ACC112 (cell line): ENCODE measurements at regions not wholly inside any gene's neighbourhood (a gene's known extent, or its start where the extent isn't known, plus 50 kb on each side); places are given as distances from the start of the nearest gene placed in this dataset.

Experiments used
- H2AFZ ChIP-seq: fragments of 200-600 bp; sonication (generic); one replicate; pipeline ENCODE4 v1.6.0; 2017; ENCODE audit warnings: antibody characterized with exemption, low read length; ENCODE audit not compliant: unreplicated experiment
- H3K27ac ChIP-seq: fragments of 200-600 bp; sonication (generic); 2 replicates; pipeline ENCODE4 v1.5.1; 2014; ENCODE audit warnings: low read depth, mild to moderate bottlenecking, antibody characterized with exemption, low read length, moderate library complexity
- H3K27me3 ChIP-seq: fragments of 200-600 bp; sonication (generic); 2 replicates; pipeline ENCODE4 v1.6.1; 2014; ENCODE audit warnings: mild to moderate bottlenecking, antibody characterized with exemption, low read length, moderate library complexity, mixed read lengths; ENCODE audit not compliant: insufficient read depth
- H3K36me3 ChIP-seq: fragments of 200-600 bp; sonication (generic); 2 replicates; pipeline ENCODE4 v1.6.1; 2016; ENCODE audit warnings: mild to moderate bottlenecking, antibody characterized with exemption, low read length, moderate library complexity, mixed read lengths; ENCODE audit not compliant: insufficient read depth
- H3K4me1 ChIP-seq: fragments of 200-600 bp; sonication (generic); one replicate; pipeline ENCODE4 v1.6.1; 2016; ENCODE audit warnings: low read length, mixed read lengths; ENCODE audit not compliant: insufficient read depth, unreplicated experiment, control insufficient read depth
- H3K4me3 ChIP-seq: fragments of 200-600 bp; sonication (generic); 2 replicates; pipeline ENCODE4 v1.5.1; 2014; ENCODE audit warnings: mild to moderate bottlenecking, low read depth, low read length
- H3K79me2 ChIP-seq: fragments of 200-600 bp; sonication (generic); one replicate; pipeline ENCODE4 v1.6.0; 2016; ENCODE audit warnings: low read length; ENCODE audit not compliant: control insufficient read depth, unreplicated experiment, insufficient read depth

GRCh38 chr4:66855956-66856355 is 689.3 kb downstream of the CENPC start:
- Histone ChIP-seq H3K4me1 (no peaks in the 10 kb centered on the region), H2AFZ (no peak overlapping the region), H3K27me3 (no peaks in the 10 kb centered on the region; the same call in 1 of the 2 replicates), H3K4me3 (no peak overlapping the region), H3K79me2 (no peaks in the 10 kb centered on the region), H3K36me3 (no peaks in the 10 kb centered on the region), H3K27ac (no peak overlapping the region)

GRCh38 chr4:66853845-66854244 is 691.5 kb downstream of the CENPC start:
- no peak overlapping the region for H2AFZ ChIP-seq
- H3K79me2 ChIP-seq, result no peaks in the 10 kb centered on the region
- no peak overlapping the region for H3K4me3 ChIP-seq
- no peaks in the 10 kb centered on the region for H3K36me3 ChIP-seq
- H3K27ac ChIP-seq, result no peak overlapping the region
- H3K27me3 ChIP-seq, result no peaks in the 10 kb centered on the region; the same call in 1 of the 2 replicates
- no peaks in the 10 kb centered on the region for H3K4me1 ChIP-seq

GRCh38 chr4:66852843-66853242 is 692.5 kb downstream of the CENPC start:
- Histone ChIP-seq H3K4me3 (no peak overlapping the region), H3K27me3 (no peaks in the 10 kb centered on the region; the same call in 1 of the 2 replicates), H3K4me1 (no peaks in the 10 kb centered on the region), H2AFZ (no peak overlapping the region), H3K27ac (no peak overlapping the region), H3K36me3 (no peaks in the 10 kb centered on the region), H3K79me2 (no peaks in the 10 kb centered on the region)

DNA sequence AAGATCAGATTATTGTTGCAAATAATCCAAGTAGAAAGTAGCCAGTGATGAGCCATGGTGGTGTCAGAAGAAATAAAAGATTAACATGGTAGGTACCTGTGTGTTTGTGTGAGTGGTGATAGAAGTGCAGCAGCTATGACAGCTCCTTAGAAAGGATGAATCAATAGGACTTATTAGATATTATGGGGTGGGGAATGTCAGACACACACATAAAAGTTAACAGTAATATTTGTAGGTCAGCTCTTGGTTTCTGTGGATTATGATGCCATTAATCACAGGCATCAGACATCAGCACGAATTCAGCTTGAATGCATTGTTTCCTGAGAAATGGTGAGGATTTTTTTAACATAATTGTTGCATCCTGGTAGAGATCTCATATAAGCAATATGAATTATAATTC is 695.7 kb downstream of the CENPC start:
- H3K27me3 ChIP-seq, result no peaks in the 10 kb centered on the region
- H3K79me2 ChIP-seq, result no peaks in the 10 kb centered on the region
- H2AFZ ChIP-seq, result no peak overlapping the region
- H3K4me3 ChIP-seq, result no peak overlapping the region
- H3K27ac ChIP-seq, result no peak overlapping the region
- H3K4me1 ChIP-seq, result no peaks in the 10 kb centered on the region
- no peaks in the 10 kb centered on the region for H3K36me3 ChIP-seq

GRCh38 chr4:66842724-66843088 is 702.6 kb downstream of the CENPC start:
- H3K4me1 ChIP-seq, result no peaks in the 10 kb centered on the region
- no peaks in the 10 kb centered on the region for H3K27me3 ChIP-seq
- H3K36me3 ChIP-seq, result no peaks in the 10 kb centered on the region
- H3K4me3 ChIP-seq, result no peak overlapping the region
- H2AFZ ChIP-seq, result no peak overlapping the region
- H3K27ac ChIP-seq, result no peak overlapping the region
- no peaks in the 10 kb centered on the region for H3K79me2 ChIP-seq

- Histone ChIP-seq H2AFZ (no peak overlapping the region), H3K27ac (no peak overlapping the region), H3K79me2 (no peaks in the 10 kb centered on the region)
These were observed 703.1 kb downstream of the CENPC start for GRCh38 chr4:66842026-66842723.

DNA sequence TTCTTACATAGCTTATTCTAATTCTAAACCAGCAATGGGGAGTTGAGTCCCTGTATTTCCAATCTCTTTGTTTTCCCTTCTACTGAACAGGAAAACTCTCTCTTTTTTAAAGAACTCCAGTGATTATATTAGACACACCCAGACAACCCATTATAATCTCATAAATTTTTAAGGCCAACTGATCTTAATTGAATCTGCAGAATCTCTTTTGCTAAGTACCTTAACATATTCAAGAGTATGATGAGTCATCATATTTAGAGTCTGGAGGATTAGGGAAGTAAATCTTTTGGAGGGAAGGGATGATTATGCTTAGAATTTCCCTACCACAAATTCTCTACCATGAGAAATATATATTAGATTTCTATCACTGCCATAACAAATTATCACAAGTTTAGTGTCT is 705.1 kb downstream of the CENPC start:
- Histone ChIP-seq H2AFZ (no peak overlapping the region), H3K36me3 (no peaks in the 10 kb centered on the region), H3K4me1 (no peaks in the 10 kb centered on the region), H3K27me3 (no peaks in the 10 kb centered on the region), H3K4me3 (no peak overlapping the region), H3K79me2 (no peaks in the 10 kb centered on the region), H3K27ac (no peak overlapping the region)

More at GRCh38 chr4:66842026-66842723, 703.1 kb downstream of the CENPC start:
- Histone ChIP-seq H3K4me1 (no peaks in the 10 kb centered on the region), H3K4me3 (no peak overlapping the region), H3K27me3 (no peaks in the 10 kb centered on the region), H3K36me3 (no peaks in the 10 kb centered on the region)

GRCh38 chr4:66837279-66837922 is 707.9 kb downstream of the CENPC start:
- H3K36me3 ChIP-seq, result no peaks in the 10 kb centered on the region
- H3K4me1 ChIP-seq, result no peaks in the 10 kb centered on the region
- H2AFZ ChIP-seq, result no peak overlapping the region
- H3K4me3 ChIP-seq, result no peak overlapping the region
- H3K27ac ChIP-seq, result no peak overlapping the region
- no peaks in the 10 kb centered on the region for H3K79me2 ChIP-seq
- no peaks in the 10 kb centered on the region for H3K27me3 ChIP-seq

GRCh38 chr4:66829310-66829709 is 716.0 kb downstream of the CENPC start:
- H3K4me1 ChIP-seq, result no peaks in the 10 kb centered on the region
- H3K36me3 ChIP-seq, result no peaks in the 10 kb centered on the region
- H3K79me2 ChIP-seq, result no peaks in the 10 kb centered on the region
- no peaks in the 10 kb centered on the region for H3K27me3 ChIP-seq
- no peak overlapping the region for H2AFZ ChIP-seq
- no peak overlapping the region for H3K27ac ChIP-seq
- no peak overlapping the region for H3K4me3 ChIP-seq

DNA sequence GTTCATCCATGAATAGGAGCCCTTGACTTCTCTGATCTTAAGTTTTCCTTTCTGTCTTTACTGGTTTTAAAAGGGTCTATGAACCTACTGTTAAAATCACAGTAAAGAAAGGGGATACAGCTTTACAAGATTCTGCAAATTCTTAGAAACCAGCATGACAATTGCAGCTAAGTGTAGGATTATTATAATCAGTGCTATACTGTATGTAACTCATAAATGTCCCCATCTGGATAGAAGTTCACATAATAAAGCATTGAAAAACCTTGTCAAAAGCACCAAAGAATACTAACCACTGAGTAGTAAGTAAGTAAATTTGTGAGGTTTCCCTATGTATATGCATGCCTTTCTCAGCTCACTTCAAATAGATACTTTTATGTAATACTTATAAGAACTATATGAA is 724.6 kb downstream of the CENPC start:
- no peak overlapping the region for H3K27ac ChIP-seq
- H3K4me3 ChIP-seq, result no peak overlapping the region
- no peaks in the 10 kb centered on the region for H3K36me3 ChIP-seq
- no peak overlapping the region for H2AFZ ChIP-seq
- no peaks in the 10 kb centered on the region for H3K79me2 ChIP-seq
- no peaks in the 10 kb centered on the region for H3K4me1 ChIP-seq
- H3K27me3 ChIP-seq, result no peaks in the 10 kb centered on the region

DNA sequence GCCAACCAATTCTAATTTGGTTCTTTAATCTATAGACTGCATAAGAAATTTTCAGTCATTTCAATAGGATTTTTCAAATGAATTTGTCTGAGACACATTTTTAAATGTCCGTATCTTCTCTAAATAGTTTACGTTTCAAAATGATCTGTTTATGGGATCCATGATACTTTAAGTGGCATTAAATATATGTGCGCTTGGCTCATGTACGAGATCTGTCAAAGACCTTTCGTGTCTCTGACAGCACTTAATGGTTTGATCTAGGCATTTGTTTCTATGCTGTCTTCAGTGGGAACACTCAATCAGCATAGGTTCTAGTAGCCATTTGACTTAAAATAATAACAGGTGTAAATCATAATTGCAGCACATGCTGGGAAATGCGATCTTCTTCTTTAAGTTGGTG is 731.0 kb downstream of the CENPC start:
- Histone ChIP-seq H3K79me2 (no peaks in the 10 kb centered on the region), H3K36me3 (no peaks in the 10 kb centered on the region), H3K27me3 (no peaks in the 10 kb centered on the region), H2AFZ (no peak overlapping the region), H3K4me1 (no peaks in the 10 kb centered on the region), H3K27ac (no peak overlapping the region), H3K4me3 (no peak overlapping the region)
